ENCODE measurements at regions not wholly inside any gene's neighbourhood (a gene's known extent, or its start where the extent isn't known, plus 50 kb on each side); places are given as distances from the start of the nearest gene placed in this dataset.

DNA sequence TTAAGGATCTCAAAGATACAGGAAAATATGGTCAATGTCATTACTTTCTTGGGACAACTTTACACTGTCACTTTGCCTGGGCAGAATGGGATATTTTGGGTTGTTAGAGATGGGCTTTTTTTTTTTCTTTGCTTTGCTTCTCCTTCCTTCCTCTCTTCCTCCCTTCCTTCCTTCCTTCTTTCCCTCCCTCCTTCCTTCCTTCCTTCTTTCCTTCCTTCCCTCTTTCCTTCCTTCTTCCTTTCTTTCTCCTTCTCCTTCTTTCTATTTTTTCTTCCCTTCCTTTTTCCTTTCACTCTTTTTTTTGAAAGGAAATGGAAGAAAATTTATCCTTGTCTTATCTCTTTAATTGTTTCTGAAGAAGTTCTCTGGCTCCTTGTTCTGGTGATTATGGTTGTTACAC lies 180.0 kb upstream of the CCDC68 start:
- CTCF ChIA-PET = interaction anchor here (0.7 kb wide), 2 partner anchors 44 to 460 kb away, joined by 3 read pairs; no protein-coding TSS in a partner anchor
- TF ChIP-seq, protein P1, sequence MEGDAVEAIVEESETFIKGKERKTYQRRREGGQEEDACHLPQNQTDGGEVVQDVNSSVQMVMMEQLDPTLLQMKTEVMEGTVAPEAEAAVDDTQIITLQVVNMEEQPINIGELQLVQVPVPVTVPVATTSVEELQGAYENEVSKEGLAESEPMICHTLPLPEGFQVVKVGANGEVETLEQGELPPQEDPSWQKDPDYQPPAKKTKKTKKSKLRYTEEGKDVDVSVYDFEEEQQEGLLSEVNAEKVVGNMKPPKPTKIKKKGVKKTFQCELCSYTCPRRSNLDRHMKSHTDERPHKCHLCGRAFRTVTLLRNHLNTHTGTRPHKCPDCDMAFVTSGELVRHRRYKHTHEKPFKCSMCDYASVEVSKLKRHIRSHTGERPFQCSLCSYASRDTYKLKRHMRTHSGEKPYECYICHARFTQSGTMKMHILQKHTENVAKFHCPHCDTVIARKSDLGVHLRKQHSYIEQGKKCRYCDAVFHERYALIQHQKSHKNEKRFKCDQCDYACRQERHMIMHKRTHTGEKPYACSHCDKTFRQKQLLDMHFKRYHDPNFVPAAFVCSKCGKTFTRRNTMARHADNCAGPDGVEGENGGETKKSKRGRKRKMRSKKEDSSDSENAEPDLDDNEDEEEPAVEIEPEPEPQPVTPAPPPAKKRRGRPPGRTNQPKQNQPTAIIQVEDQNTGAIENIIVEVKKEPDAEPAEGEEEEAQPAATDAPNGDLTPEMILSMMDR (IDR thresholded peaks at IDR 0.05; ENCODE audit: unreplicated experiment) = no peak
- BruUV-seq (replicated peaks) = no TSS peak
- Mint-ChIP-seq H3K4me1 (ENCODE audit: low read depth, unreplicated experiment) (no peaks in the 10 kb centered on the region), H3K36me3 (ENCODE audit: insufficient read depth, unreplicated experiment) (no peaks in the 10 kb centered on the region), H3K4me3 (ENCODE audit: low read depth, unreplicated experiment) (no peak overlapping the region), H3K27me3 (ENCODE audit: unreplicated experiment) (peaks cover 18% of the 10 kb centered on the region), H3K9me3 (ENCODE audit: low read depth, unreplicated experiment) (peaks cover 2% of the 10 kb centered on the region), H3K27ac (ENCODE audit: unreplicated experiment) (no peak overlapping the region)
- DNase-seq = no peak
- intact Hi-C loops (cut with micrococcal nuclease; ENCODE audit: unreplicated experiment) = no loop called here

DNA sequence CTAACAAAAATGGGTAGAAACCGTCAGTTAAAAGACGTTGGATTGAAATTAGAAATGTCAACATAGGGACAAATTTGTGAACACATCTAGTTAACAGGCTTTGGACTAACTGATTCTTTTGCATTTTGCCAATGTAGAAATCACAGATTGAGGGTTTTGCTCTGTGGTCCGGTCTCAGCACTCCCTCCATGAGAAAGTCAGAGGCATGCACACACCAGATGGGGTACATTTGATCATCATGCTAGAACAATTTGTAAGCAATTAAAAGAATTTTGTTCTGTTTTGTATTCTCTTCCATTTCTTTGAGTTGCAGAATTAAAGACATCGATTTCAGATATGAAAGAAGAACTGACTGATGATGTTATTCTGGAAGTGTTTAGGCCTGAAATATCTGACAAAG lies 179.1 kb upstream of the CCDC68 start:
- H3K36me3 Mint-ChIP-seq (ENCODE audit: insufficient read depth, unreplicated experiment) = no peaks in the 10 kb centered on the region
- H3K27me3 Mint-ChIP-seq (ENCODE audit: unreplicated experiment) = peaks cover 26% of the 10 kb centered on the region
- TF ChIP-seq, protein P1 (IDR thresholded peaks at IDR 0.05; ENCODE audit: unreplicated experiment) = no peak
- intact Hi-C loops (cut with micrococcal nuclease; ENCODE audit: unreplicated experiment) = no loop called here
- no peaks in the 10 kb centered on the region for H3K4me1 Mint-ChIP-seq (ENCODE audit: low read depth, unreplicated experiment)
- no TSS peak for BruUV-seq (replicated peaks)
- H3K27ac Mint-ChIP-seq (ENCODE audit: unreplicated experiment) = no peak overlapping the region
- CTCF ChIA-PET = no interaction called here
- H3K9me3 Mint-ChIP-seq (ENCODE audit: low read depth, unreplicated experiment) = no peaks in the 10 kb centered on the region
- H3K4me3 Mint-ChIP-seq (ENCODE audit: low read depth, unreplicated experiment) = no peak overlapping the region
- DNase-seq = no peak

- Mint-ChIP-seq H3K27ac (ENCODE audit: unreplicated experiment) (no peak overlapping the region), H3K9me3 (ENCODE audit: low read depth, unreplicated experiment) (no peaks in the 10 kb centered on the region), H3K27me3 (ENCODE audit: unreplicated experiment) (peaks cover 26% of the 10 kb centered on the region), H3K4me1 (ENCODE audit: low read depth, unreplicated experiment) (no peaks in the 10 kb centered on the region), H3K4me3 (ENCODE audit: low read depth, unreplicated experiment) (no peak overlapping the region), H3K36me3 (ENCODE audit: insufficient read depth, unreplicated experiment) (no peaks in the 10 kb centered on the region)
- DNase-seq = no peak
- BruUV-seq (replicated peaks) = no TSS peak
- TF ChIP-seq, protein P1 (IDR thresholded peaks at IDR 0.05; ENCODE audit: unreplicated experiment) = no peak
- CTCF ChIA-PET = no interaction called here
- intact Hi-C loops (cut with micrococcal nuclease; ENCODE audit: unreplicated experiment) = no loop called here
Observed at GRCh38 chr18:55137602-55138001, 178.3 kb upstream of the CCDC68 start.

GRCh38 chr18:55136864-55137263 lies 177.6 kb upstream of the CCDC68 start:
- no peak for DNase-seq
- H3K36me3 Mint-ChIP-seq (ENCODE audit: insufficient read depth, unreplicated experiment) = no peaks in the 10 kb centered on the region
- TF ChIP-seq, protein P1 (IDR thresholded peaks at IDR 0.05; ENCODE audit: unreplicated experiment) = no peak
- BruUV-seq (replicated peaks) = no TSS peak
- CTCF ChIA-PET = no interaction called here
- no peak overlapping the region for H3K27ac Mint-ChIP-seq (ENCODE audit: unreplicated experiment)
- peaks cover 26% of the 10 kb centered on the region for H3K27me3 Mint-ChIP-seq (ENCODE audit: unreplicated experiment)
- no peak overlapping the region for H3K4me3 Mint-ChIP-seq (ENCODE audit: low read depth, unreplicated experiment)
- intact Hi-C loops (cut with micrococcal nuclease; ENCODE audit: unreplicated experiment) = no loop called here
- no peaks in the 10 kb centered on the region for H3K4me1 Mint-ChIP-seq (ENCODE audit: low read depth, unreplicated experiment)
- H3K9me3 Mint-ChIP-seq (ENCODE audit: low read depth, unreplicated experiment) = no peaks in the 10 kb centered on the region

Data from Calu3 (cell line).